Mononuclear cell (primary cell): ENCODE measurements at regions not wholly inside any gene's neighbourhood (a gene's known extent, or its start where the extent isn't known, plus 50 kb on each side); places are given as distances from the start of the nearest gene placed in this dataset.

ENCODE experiments used
- H3K27me3 ChIP-seq: 2 replicates; pipeline ENCODE4 v1.6.0; 2011; ENCODE audit warnings: low read length, control low read depth; ENCODE audit not compliant: insufficient read depth
- H3K4me1 ChIP-seq: 2 replicates; pipeline ENCODE4 v1.5.1; 2011; ENCODE audit warnings: mild to moderate bottlenecking, low read length, control low read depth; ENCODE audit not compliant: insufficient read depth
- H3K4me3 ChIP-seq: 2 replicates; pipeline ENCODE4 v1.5.1; 2011; ENCODE audit warnings: mild to moderate bottlenecking, low read length, moderate library complexity
- H3K9me3 ChIP-seq: 2 replicates; pipeline ENCODE4 v1.5.1; 2011; ENCODE audit warnings: low read depth, mild to moderate bottlenecking, control low read depth, low read length

GRCh38 chr18:39909706-39910105, 2045.3 kb upstream of the PIK3C3 start:
- Histone ChIP-seq H3K9me3 (no peaks in the 10 kb centered on the region), H3K4me3 (no peak overlapping the region), H3K27me3 (no peaks in the 10 kb centered on the region), H3K4me1 (no peaks in the 10 kb centered on the region)

DNA sequence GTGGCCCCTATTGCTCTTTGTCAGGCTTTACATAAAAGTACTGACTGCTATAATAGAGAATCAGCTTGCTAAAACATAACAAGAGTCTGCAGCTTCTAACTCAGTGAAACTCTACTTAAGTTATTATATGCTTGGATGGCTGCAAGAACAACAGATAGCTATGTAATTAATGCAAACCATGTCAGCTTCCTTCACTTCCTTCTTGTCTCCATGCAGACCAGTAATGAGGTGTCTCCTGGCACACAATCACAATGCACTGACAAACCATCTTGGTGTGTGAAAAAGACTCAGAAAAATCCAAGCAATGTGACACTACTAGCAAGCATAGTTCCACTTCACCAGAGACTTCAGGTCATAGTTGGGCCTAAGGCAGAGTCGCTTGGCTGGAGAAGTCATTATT, 2068.9 kb upstream of the PIK3C3 start:
- Histone ChIP-seq H3K9me3 (peaks cover 4% of the 10 kb centered on the region), H3K27me3 (no peaks in the 10 kb centered on the region), H3K4me1 (no peaks in the 10 kb centered on the region), H3K4me3 (no peak overlapping the region)

- H3K27me3 ChIP-seq, result no peaks in the 10 kb centered on the region
- H3K4me3 ChIP-seq, result no peak overlapping the region
- no peaks in the 10 kb centered on the region for H3K9me3 ChIP-seq
- H3K4me1 ChIP-seq, result no peaks in the 10 kb centered on the region
These were observed 2082.4 kb upstream of the PIK3C3 start for GRCh38 chr18:39872651-39873050.

- H3K27me3 ChIP-seq, result no peaks in the 10 kb centered on the region
- no peaks in the 10 kb centered on the region for H3K9me3 ChIP-seq
- H3K4me3 ChIP-seq, result no peak overlapping the region
- no peaks in the 10 kb centered on the region for H3K4me1 ChIP-seq
These were observed 2083.1 kb upstream of the PIK3C3 start for GRCh38 chr18:39871961-39872360.

GRCh38 chr18:39870591-39870990, 2084.4 kb upstream of the PIK3C3 start:
- no peak overlapping the region for H3K4me3 ChIP-seq
- H3K9me3 ChIP-seq, result no peaks in the 10 kb centered on the region
- H3K27me3 ChIP-seq, result no peaks in the 10 kb centered on the region
- no peaks in the 10 kb centered on the region for H3K4me1 ChIP-seq

GRCh38 chr18:39863916-39864315, 2091.1 kb upstream of the PIK3C3 start:
- no peak overlapping the region for H3K4me3 ChIP-seq
- no peaks in the 10 kb centered on the region for H3K27me3 ChIP-seq
- no peaks in the 10 kb centered on the region for H3K9me3 ChIP-seq
- no peaks in the 10 kb centered on the region for H3K4me1 ChIP-seq

DNA sequence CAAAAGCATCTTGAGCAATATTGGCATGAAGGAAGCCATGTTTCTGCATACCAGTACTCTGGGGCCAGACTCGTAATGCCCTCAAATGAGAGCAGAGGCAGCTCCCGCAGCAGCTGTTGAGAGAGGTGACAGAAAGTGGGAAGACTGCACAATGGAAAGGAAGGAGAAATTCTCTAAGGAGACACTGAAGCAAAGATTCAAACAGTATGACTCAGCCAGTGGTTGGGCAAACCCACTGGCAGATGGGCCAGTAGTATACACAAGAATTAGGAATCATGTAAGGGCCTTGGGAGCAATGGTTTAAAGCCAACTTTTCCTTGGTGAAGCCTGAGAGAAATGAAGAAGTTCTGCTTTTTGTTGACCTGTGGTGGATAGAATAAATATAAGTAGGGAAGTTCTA, 2092.7 kb upstream of the PIK3C3 start:
- no peaks in the 10 kb centered on the region for H3K9me3 ChIP-seq
- H3K4me1 ChIP-seq, result no peaks in the 10 kb centered on the region
- H3K4me3 ChIP-seq, result no peak overlapping the region
- H3K27me3 ChIP-seq, result no peaks in the 10 kb centered on the region

GRCh38 chr18:39854291-39854690, 2100.7 kb upstream of the PIK3C3 start:
- Histone ChIP-seq H3K4me1 (no peaks in the 10 kb centered on the region), H3K9me3 (no peaks in the 10 kb centered on the region), H3K27me3 (no peaks in the 10 kb centered on the region), H3K4me3 (no peak overlapping the region)

- no peak overlapping the region for H3K4me3 ChIP-seq
- no peaks in the 10 kb centered on the region for H3K9me3 ChIP-seq
- H3K4me1 ChIP-seq, result no peaks in the 10 kb centered on the region
- peaks cover 6% of the 10 kb centered on the region for H3K27me3 ChIP-seq
These were observed 2108.8 kb upstream of the PIK3C3 start for GRCh38 chr18:39846265-39846664.

- peaks cover 12% of the 10 kb centered on the region for H3K27me3 ChIP-seq
- H3K9me3 ChIP-seq, result no peaks in the 10 kb centered on the region
- no peak overlapping the region for H3K4me3 ChIP-seq
- no peaks in the 10 kb centered on the region for H3K4me1 ChIP-seq
These were observed 2109.4 kb upstream of the PIK3C3 start for GRCh38 chr18:39845631-39846030.

DNA sequence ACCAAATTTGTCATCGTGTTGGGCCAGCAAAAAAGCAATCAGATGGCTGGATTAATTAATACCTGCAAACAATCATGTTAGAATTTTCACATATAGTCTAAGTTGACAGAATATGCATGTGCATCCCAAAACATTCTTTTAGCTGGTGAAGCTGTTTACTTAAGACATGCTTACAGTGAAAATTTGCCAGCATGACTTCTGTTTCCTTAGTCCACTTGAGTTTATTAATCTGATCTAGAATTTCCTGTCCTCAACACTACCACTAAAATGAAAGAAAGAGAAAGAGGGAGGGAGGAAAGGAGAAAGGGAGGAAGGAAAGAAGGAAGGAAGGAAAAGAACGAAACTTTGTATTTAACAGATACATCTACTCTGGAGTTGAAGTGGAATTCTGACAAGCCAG, 2109.9 kb upstream of the PIK3C3 start:
- no peaks in the 10 kb centered on the region for H3K9me3 ChIP-seq
- no peak overlapping the region for H3K4me3 ChIP-seq
- peaks cover 12% of the 10 kb centered on the region for H3K27me3 ChIP-seq

GRCh38 chr18:39843546-39843945, 2111.5 kb upstream of the PIK3C3 start:
- Histone ChIP-seq H3K4me1 (no peaks in the 10 kb centered on the region), H3K4me3 (no peak overlapping the region), H3K9me3 (no peaks in the 10 kb centered on the region), H3K27me3 (peaks cover 12% of the 10 kb centered on the region)

More for the DNA sequence above, 2109.9 kb upstream of the PIK3C3 start:
- H3K4me1 ChIP-seq, result no peaks in the 10 kb centered on the region

- Histone ChIP-seq H3K9me3 (no peaks in the 10 kb centered on the region), H3K4me1 (no peaks in the 10 kb centered on the region), H3K27me3 (peaks cover 12% of the 10 kb centered on the region), H3K4me3 (no peak overlapping the region)
These were observed 2112.6 kb upstream of the PIK3C3 start for GRCh38 chr18:39842366-39842914.

- H3K4me3 ChIP-seq, result no peak overlapping the region
- H3K4me1 ChIP-seq, result no peaks in the 10 kb centered on the region
- peaks cover 12% of the 10 kb centered on the region for H3K27me3 ChIP-seq
- no peaks in the 10 kb centered on the region for H3K9me3 ChIP-seq
These were observed 2113.3 kb upstream of the PIK3C3 start for GRCh38 chr18:39841482-39842365.

DNA sequence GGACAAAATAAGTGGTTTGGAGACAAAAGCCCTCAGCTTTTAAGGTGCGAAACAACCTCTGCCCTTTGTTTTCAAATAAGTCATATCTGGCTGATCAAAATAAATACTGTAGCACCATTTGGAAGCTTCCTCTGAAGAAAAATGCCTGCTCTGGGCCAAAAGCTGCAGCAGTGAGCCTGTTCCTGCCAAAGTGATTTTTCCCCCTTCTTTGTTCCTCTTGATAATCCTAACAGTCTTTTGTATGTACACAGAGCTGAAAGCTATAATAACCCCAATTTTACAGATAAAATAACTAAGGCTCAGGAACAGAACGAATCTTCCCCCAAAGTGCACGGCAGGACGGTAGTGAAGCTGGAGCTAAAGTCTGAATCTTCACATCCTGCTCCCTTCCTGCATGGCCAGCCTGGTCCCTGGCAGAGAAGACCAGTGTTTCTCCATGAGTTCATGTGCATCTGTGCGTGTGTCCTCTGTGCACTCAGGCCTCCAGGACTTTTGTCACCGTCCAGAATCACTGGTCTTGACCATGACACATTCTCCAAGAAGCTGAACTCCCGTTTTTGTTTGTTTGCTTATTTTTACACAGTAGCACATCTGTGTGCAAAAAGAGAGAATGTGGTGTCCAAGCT, 2114.1 kb upstream of the PIK3C3 start:
- Histone ChIP-seq H3K9me3 (no peaks in the 10 kb centered on the region), H3K4me3 (no peak overlapping the region), H3K27me3 (peaks cover 12% of the 10 kb centered on the region), H3K4me1 (no peaks in the 10 kb centered on the region)
